ENCODE measurements at regions not wholly inside any gene's neighbourhood (a gene's known extent, or its start where the extent isn't known, plus 50 kb on each side); places are given as distances from the start of the nearest gene placed in this dataset.
"Not testable (repeated sequence)": the region's sequence is repeated elsewhere in the genome, so short reads cannot be mapped to it uniquely, and the experiment has no call there.

DNA sequence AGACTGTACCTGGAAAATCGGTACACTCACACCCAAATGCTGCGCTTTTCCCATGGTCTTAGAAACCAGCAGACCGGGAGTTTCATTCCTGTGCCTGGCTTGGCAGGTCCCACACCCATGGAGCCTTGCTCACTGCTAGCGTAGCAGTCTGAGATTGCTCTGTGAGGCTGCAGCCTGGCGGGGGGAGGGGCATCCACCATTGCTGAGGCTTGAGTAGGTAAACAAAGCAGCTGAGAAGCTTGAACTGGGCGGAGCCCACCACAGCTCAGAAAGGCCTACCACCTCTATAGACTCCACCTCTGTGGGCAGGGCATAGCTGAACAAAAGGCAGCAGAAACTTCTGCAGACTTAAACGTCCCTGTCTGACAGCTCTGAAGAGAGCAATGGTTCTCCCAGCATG is 271.4 kb downstream of the SCG2 start:
- not testable (repeated sequence) for ATAC-seq; H3K36me3 Mint-ChIP-seq; H3K9me3 Mint-ChIP-seq; H3K27ac Mint-ChIP-seq; DNase-seq (ENCODE audit: low spot score in 2 of 2); H3K4me3 Mint-ChIP-seq; H3K4me1 Mint-ChIP-seq

DNA sequence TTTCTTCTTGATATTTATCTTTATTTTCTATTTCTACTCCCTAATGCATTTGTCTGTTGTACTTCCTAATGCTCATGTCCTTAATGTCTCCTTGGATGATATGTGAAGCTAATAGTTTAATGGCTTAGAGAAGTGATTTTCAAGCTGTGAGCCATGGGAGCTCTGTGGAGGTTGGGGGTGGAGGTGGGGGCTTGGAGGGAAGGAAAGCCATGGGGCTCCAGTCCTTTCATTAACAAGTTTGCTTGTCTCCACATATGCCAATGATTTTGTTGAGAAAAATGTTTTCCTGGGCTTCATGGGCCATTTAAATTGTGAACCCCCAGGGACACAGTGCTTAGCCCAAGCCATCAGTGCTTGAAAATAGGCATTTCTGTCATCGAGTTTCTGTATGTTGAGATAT is 264.1 kb downstream of the SCG2 start:
- no peak for ATAC-seq
- H3K36me3 Mint-ChIP-seq: no peaks in the 10 kb centered on the region
- no peak overlapping the region for H3K4me3 Mint-ChIP-seq
- peaks cover 4% of the 10 kb centered on the region for H3K9me3 Mint-ChIP-seq
- no peak overlapping the region for H3K27ac Mint-ChIP-seq
- H3K4me1 Mint-ChIP-seq: no peaks in the 10 kb centered on the region
- no peak for DNase-seq (ENCODE audit: low spot score in 2 of 2)

DNA sequence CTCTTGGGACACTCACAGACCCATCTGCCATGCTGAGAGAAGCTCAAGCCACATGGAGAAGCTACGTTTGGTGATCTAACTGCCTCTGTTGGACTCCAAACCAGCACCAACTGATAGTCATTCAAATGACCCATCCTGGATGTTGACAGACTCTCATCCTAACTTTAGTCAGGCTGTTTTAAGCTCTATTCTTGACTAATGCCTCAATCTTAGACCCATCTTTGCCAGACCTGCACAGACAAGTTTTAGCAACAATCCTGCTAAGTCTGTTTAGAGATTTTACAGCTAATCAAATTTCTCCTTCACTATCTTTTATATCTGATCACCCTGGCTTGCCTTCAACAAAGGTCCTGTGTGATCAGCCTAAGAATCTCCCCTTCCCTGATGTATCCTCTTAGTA is 245.1 kb downstream of the SCG2 start:
- Mint-ChIP-seq H3K4me3 (no peak overlapping the region), H3K27ac (no peak overlapping the region), H3K4me1 (no peaks in the 10 kb centered on the region), H3K9me3 (peaks cover 6% of the 10 kb centered on the region), H3K36me3 (no peaks in the 10 kb centered on the region)
- no peak for ATAC-seq
- DNase-seq (ENCODE audit: low spot score in 2 of 2): no peak

GRCh38 chr2:223363085-223363484 is 239.1 kb downstream of the SCG2 start:
- peaks cover 5% of the 10 kb centered on the region for H3K9me3 Mint-ChIP-seq
- DNase-seq (ENCODE audit: low spot score in 2 of 2): no peak
- H3K36me3 Mint-ChIP-seq: no peaks in the 10 kb centered on the region
- no peak overlapping the region for H3K27ac Mint-ChIP-seq
- no peak overlapping the region for H3K4me3 Mint-ChIP-seq
- no peaks in the 10 kb centered on the region for H3K4me1 Mint-ChIP-seq
- ATAC-seq: no peak

DNA sequence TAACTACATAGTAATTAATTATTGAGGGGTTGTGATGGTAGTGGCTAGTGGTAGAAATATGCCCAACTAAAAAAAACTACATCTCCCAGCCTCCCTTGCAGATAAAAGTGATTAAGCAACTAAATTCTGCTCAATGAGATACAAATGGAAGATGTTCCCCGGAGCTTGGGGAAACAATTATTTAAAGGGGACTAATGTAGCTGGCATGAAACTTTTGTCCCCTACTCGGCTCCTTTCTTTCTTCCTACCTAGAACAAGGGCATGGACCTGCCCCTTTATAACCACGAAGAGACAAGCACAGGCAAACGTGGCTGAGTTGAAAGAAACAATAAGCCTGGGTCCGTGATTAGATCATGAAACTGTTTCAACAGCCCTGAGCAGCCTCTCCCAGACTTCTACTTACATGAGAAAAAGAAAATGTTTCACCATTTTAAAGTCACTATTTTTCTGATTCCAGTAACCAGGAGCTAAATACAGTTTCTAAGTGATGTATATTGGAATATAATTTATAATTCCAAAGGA is 236.9 kb downstream of the SCG2 start:
- H3K9me3 Mint-ChIP-seq: peaks cover 5% of the 10 kb centered on the region

GRCh38 chr2:223366566-223366965 is 235.6 kb downstream of the SCG2 start:
- Mint-ChIP-seq H3K9me3 (peaks cover 2% of the 10 kb centered on the region), H3K4me3 (no peak overlapping the region), H3K27ac (no peak overlapping the region), H3K4me1 (no peaks in the 10 kb centered on the region), H3K36me3 (no peaks in the 10 kb centered on the region)
- ATAC-seq (no peak), DNase-seq (ENCODE audit: low spot score in 2 of 2) (no peak)

More for the DNA sequence above, 236.9 kb downstream of the SCG2 start:
- Mint-ChIP-seq H3K4me1 (no peaks in the 10 kb centered on the region), H3K36me3 (no peaks in the 10 kb centered on the region), H3K27ac (no peak overlapping the region), H3K4me3 (no peak overlapping the region)
- ATAC-seq (no peak), DNase-seq (ENCODE audit: low spot score in 2 of 2) (no peak)

- Mint-ChIP-seq H3K9me3 (peaks cover 2% of the 10 kb centered on the region), H3K27ac (no peak overlapping the region), H3K36me3 (no peaks in the 10 kb centered on the region), H3K4me3 (no peak overlapping the region), H3K4me1 (no peaks in the 10 kb centered on the region)
- ATAC-seq: no peak
- DNase-seq (ENCODE audit: low spot score in 2 of 2): no peak
These were observed 233.7 kb downstream of the SCG2 start for GRCh38 chr2:223368481-223368880.

DNA sequence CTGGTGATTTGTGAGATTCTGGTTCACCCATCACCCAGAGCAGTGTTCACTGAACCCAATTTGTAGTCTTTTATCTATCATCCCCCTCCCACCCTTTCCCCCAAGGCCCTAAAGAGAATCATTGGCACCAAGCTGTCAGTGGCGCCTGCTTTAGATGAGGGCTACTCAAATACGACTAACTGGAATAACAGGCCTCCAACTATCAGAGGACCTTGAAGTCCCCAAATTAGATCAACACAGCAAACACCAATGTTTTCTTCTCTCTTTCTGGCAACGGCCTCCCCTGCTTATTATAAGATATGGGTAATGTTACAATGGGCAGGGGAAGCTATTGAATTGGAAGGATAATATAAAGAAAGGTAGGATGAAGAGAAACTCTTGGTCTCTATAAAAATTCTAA is 232.3 kb downstream of the SCG2 start:
- H3K4me3 Mint-ChIP-seq: no peak overlapping the region
- no peaks in the 10 kb centered on the region for H3K36me3 Mint-ChIP-seq
- ATAC-seq: no peak
- no peaks in the 10 kb centered on the region for H3K9me3 Mint-ChIP-seq
- DNase-seq (ENCODE audit: low spot score in 2 of 2): no peak
- H3K4me1 Mint-ChIP-seq: no peaks in the 10 kb centered on the region
- H3K27ac Mint-ChIP-seq: no peak overlapping the region

DNA sequence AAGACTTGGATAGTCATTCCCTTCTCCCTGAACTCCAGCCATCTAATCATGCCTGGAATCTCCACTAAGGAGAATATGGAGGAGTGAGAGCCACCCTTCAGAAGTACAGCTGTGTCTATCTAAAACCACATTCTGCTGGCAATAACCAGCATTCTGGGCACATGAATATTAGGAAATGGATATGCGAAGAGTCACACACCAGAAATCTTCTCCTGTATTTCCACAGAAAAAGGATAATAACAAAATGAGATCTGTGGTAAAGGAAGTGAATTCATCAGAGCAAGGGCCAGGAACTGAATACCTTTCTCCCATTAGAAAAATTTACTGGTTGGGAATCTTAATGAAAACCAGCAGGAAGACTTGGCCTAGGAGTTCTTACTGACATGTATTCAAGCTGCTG is 218.8 kb downstream of the SCG2 start:
- H3K4me3 Mint-ChIP-seq: no peak overlapping the region
- H3K9me3 Mint-ChIP-seq: peaks cover 6% of the 10 kb centered on the region
- no peak overlapping the region for H3K27ac Mint-ChIP-seq
- DNase-seq (ENCODE audit: low spot score in 2 of 2): no peak
- H3K36me3 Mint-ChIP-seq: no peaks in the 10 kb centered on the region
- H3K4me1 Mint-ChIP-seq: no peaks in the 10 kb centered on the region
- no peak for ATAC-seq

DNA sequence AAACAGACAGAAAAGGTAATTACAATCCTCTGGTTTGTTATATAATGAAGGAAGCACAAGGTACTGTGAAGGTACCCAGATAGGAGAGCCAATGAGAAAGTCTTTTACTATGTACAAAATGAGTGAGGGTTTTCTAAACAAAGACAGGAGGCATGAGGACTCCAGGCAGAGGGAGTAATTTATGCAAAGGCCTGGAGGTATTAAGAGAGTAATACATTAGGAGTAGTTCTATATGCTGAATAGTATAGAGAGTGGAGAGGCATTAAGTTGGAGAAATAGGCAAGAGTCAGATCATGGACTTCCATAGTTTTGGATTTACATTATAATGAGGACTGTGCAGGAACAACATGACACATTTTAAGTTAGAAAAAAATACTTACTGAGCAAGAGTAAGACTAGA is 216.0 kb downstream of the SCG2 start:
- no peaks in the 10 kb centered on the region for H3K36me3 Mint-ChIP-seq

DNA sequence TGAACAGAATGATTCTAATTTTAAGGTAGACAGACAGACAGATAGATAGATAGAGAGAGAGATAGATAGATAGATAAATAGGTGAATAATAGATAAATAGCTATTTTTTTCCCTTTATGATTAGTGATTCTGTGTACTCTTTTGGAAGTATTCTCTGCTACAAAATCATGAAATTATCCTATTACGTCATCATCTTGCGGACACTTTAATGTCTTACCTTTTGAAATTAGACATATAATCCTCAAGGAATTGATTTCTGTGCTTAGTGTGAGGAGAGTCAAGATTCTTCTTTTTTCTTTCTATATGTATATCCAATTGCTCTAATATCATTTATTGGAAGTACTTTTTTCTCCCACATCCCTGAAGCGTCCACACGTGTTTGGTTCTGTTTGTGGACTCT is 215.2 kb downstream of the SCG2 start:
- Mint-ChIP-seq H3K36me3 (no peaks in the 10 kb centered on the region), H3K27ac (no peak overlapping the region), H3K9me3 (peaks cover 8% of the 10 kb centered on the region), H3K4me3 (no peak overlapping the region), H3K4me1 (no peaks in the 10 kb centered on the region)
- ATAC-seq (no peak), DNase-seq (ENCODE audit: low spot score in 2 of 2) (no peak)

More for the DNA sequence above, 216.0 kb downstream of the SCG2 start:
- Mint-ChIP-seq H3K4me3 (no peak overlapping the region), H3K4me1 (no peaks in the 10 kb centered on the region), H3K9me3 (peaks cover 9% of the 10 kb centered on the region), H3K27ac (no peak overlapping the region)
- ATAC-seq (no peak), DNase-seq (ENCODE audit: low spot score in 2 of 2) (no peak)

- ATAC-seq (no peak), DNase-seq (ENCODE audit: low spot score in 2 of 2) (no peak)
- Mint-ChIP-seq H3K9me3 (peaks cover 7% of the 10 kb centered on the region), H3K36me3 (no peaks in the 10 kb centered on the region), H3K27ac (no peak overlapping the region), H3K4me1 (no peaks in the 10 kb centered on the region), H3K4me3 (no peak overlapping the region)
These were observed 212.5 kb downstream of the SCG2 start for GRCh38 chr2:223389624-223390023.

- Mint-ChIP-seq H3K4me3 (no peak overlapping the region), H3K4me1 (no peaks in the 10 kb centered on the region), H3K27ac (no peak overlapping the region), H3K36me3 (no peaks in the 10 kb centered on the region), H3K9me3 (peaks cover 8% of the 10 kb centered on the region)
- DNase-seq (ENCODE audit: low spot score in 2 of 2) (no peak), ATAC-seq (no peak)
These were observed 205.2 kb downstream of the SCG2 start for GRCh38 chr2:223396993-223397392.

DNA sequence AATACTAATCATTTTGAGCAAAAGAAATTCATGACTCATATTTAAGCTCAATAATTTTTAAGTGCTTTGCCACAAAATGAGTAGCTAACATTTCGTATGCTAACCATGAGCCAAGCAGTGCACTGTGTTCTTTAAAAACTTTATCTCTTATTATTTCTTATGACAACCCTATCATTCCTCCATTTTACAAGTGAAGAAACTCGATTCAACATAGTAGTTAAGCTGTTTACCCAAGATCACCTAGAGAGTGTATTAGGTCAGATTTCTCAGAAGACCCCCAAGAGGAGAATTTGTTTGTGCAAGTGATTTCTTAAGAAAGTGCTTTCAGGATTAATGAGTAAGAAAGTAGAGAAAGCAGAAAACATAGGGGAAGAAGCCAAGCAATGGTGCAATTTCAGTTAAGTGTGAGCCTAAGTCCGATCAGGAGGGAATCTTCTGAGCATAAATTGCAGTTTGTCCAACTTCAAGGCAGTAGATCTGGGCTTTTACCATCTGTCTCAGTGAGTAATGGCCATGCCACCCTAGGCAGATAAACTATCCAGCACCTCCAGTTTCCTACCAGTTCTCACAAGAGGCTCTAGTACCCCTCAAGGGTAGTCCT is 202.7 kb downstream of the SCG2 start:
- Mint-ChIP-seq H3K36me3 (no peaks in the 10 kb centered on the region), H3K27ac (no peak overlapping the region), H3K4me3 (no peak overlapping the region), H3K9me3 (peaks cover 4% of the 10 kb centered on the region), H3K4me1 (no peaks in the 10 kb centered on the region)
- no peak for ATAC-seq
- DNase-seq (ENCODE audit: low spot score in 2 of 2): no peak

DNA sequence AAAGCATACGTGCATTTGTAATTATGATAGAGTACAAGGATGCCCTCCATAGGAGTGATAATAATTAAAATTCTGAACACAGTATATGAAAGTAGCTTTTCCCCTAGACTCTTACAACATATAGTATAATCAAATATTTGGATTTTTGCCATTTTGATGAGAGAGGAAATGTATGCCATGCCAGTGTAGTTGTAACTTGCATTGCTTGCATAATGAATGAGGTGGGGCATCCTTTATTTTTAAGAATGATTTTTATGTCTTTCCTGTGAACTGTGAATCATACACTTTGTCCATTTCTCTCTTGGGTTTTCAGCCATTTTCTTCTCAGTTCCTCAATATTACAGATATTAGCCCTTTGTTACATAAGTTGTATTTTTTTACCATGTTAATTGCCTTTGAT is 197.5 kb downstream of the SCG2 start:
- peaks cover 4% of the 10 kb centered on the region for H3K9me3 Mint-ChIP-seq
- H3K36me3 Mint-ChIP-seq: no peaks in the 10 kb centered on the region
- no peak overlapping the region for H3K4me3 Mint-ChIP-seq
- DNase-seq (ENCODE audit: low spot score in 2 of 2): no peak
- no peaks in the 10 kb centered on the region for H3K4me1 Mint-ChIP-seq
- ATAC-seq: no peak
- H3K27ac Mint-ChIP-seq: no peak overlapping the region

- no peaks in the 10 kb centered on the region for H3K4me1 Mint-ChIP-seq
- H3K27ac Mint-ChIP-seq: no peak overlapping the region
- no peak overlapping the region for H3K4me3 Mint-ChIP-seq
- H3K9me3 Mint-ChIP-seq: peaks cover 6% of the 10 kb centered on the region
- no peak for DNase-seq (ENCODE audit: low spot score in 2 of 2)
- H3K36me3 Mint-ChIP-seq: no peaks in the 10 kb centered on the region
- no peak for ATAC-seq
These were observed 187.5 kb downstream of the SCG2 start for GRCh38 chr2:223414646-223415045.

DNA sequence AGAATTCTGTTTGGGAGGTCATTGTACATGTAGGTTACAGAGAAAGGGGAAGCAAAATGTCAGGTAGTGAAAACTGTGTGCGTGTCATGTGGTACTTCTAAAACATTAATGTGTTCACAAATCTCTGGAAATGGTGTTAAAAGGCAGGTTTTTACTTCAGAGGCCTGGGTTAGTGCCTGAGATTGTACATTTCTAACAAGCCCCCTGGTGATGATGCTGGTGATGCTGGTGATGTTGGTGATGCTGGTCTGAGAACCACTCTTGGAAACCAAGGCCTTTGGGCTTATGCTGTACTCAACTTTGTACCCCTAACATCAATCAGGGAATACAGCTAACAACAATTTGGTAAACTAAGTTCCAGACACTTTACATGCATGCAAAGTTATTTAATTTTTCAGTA is 187.1 kb downstream of the SCG2 start:
- DNase-seq (ENCODE audit: low spot score in 2 of 2) (no peak), ATAC-seq (no peak)
- Mint-ChIP-seq H3K27ac (no peak overlapping the region), H3K9me3 (peaks cover 6% of the 10 kb centered on the region), H3K4me1 (no peaks in the 10 kb centered on the region), H3K36me3 (no peaks in the 10 kb centered on the region), H3K4me3 (no peak overlapping the region)
